WTC11 (cell line): ENCODE measurements at regions not wholly inside any gene's neighbourhood (a gene's known extent, or its start where the extent isn't known, plus 50 kb on each side); places are given as distances from the start of the nearest gene placed in this dataset.

ENCODE experiments used
- ATAC-seq: fragments of 200-7000 bp; cut with Tn5 transposase; 2 replicates; pipeline ENCODE4 v1.10.0; 2021; ENCODE audit warnings: mild to moderate bottlenecking, moderate library complexity
- CTCF ChIA-PET: fragments of 300-600 bp; sonication (Branson Sonifier 250); formaldehyde crosslinking; loops from one replicate; lab custom pipeline; 2021; ENCODE audit warnings: antibody characterized with exemption; lab: Charles Lee
- POLR2A ChIA-PET: fragments of 350-600 bp; sonication (Branson Sonifier 250); formaldehyde crosslinking; loops from one replicate; lab custom pipeline; 2021; ENCODE audit warnings: antibody characterized with exemption; lab: Charles Lee
- DNase-seq: peaks from one replicate; pipeline ENCODE4 v3.0.0; 2021; ENCODE audit warnings: low spot score
- H3K27ac Mint-ChIP-seq: 2 replicates; pipeline ENCODE4 v1.8.0; 2021; ENCODE audit warnings: mixed read lengths
- H3K27me3 Mint-ChIP-seq: 2 replicates; pipeline ENCODE4 v1.8.0; 2021; ENCODE audit warnings: low read depth, mild to moderate bottlenecking, moderate library complexity, mixed read lengths
- H3K36me3 Mint-ChIP-seq: 2 replicates; pipeline ENCODE4 v1.8.0; 2021; ENCODE audit warnings: mixed read lengths
- H3K4me1 Mint-ChIP-seq: 2 replicates; pipeline ENCODE4 v1.8.0; 2022; ENCODE audit warnings: mixed read lengths
- H3K4me3 Mint-ChIP-seq: 2 replicates; pipeline ENCODE4 v1.8.0; 2021; ENCODE audit warnings: mild to moderate bottlenecking, moderate library complexity, mixed read lengths
- H3K9me3 Mint-ChIP-seq: 2 replicates; pipeline ENCODE4 v1.8.0; 2021; ENCODE audit warnings: mixed read lengths
- CBFB ChIP-seq: sonication (generic); formaldehyde crosslinking; IDR thresholded peaks from 2 replicates; pipeline ENCODE4 v1.8.1; 2022; ENCODE audit warnings: mild to moderate bottlenecking, low read depth, missing genetic modification reagents
- CREM ChIP-seq: sonication (generic); formaldehyde crosslinking; IDR thresholded peaks from 2 replicates; pipeline ENCODE4 v1.8.1; 2022; ENCODE audit warnings: mild to moderate bottlenecking, missing genetic modification reagents, moderate library complexity
- FOXJ3 ChIP-seq: sonication (generic); formaldehyde crosslinking; IDR thresholded peaks from 2 replicates; pipeline ENCODE4 v1.9.0; 2021; ENCODE audit warnings: missing genetic modification reagents, mild to moderate bottlenecking, borderline replicate concordance
- FOXP1 ChIP-seq: sonication (generic); formaldehyde crosslinking; IDR thresholded peaks from 2 replicates; pipeline ENCODE4 v1.8.0; 2022; ENCODE audit warnings: missing genetic modification reagents, mild to moderate bottlenecking, moderate library complexity, borderline replicate concordance
- GRHL2 ChIP-seq: fragments of 250-450 bp; sonication (Bioruptor Pico); IDR thresholded peaks from 2 replicates; pipeline ENCODE4 v1.8.0; 2022; ENCODE audit warnings: mild to moderate bottlenecking, moderate library complexity; ENCODE audit not compliant: insufficient replicate concordance, severe bottlenecking
- HMGA2 ChIP-seq: fragments of 250-450 bp; sonication (Bioruptor Pico); IDR thresholded peaks from 2 replicates; pipeline ENCODE4 v1.4.0; 2021; ENCODE audit warnings: mild to moderate bottlenecking, moderate library complexity
- JAZF1 ChIP-seq: fragments of 250-450 bp; sonication (Bioruptor Pico); IDR thresholded peaks from 2 replicates; pipeline ENCODE4 v1.9.0; 2021; ENCODE audit warnings: moderate library complexity, mild to moderate bottlenecking, inconsistent platforms
- MXD4 ChIP-seq: fragments of 250-450 bp; sonication (Bioruptor Pico); IDR thresholded peaks from 2 replicates; pipeline ENCODE4 v1.8.0; 2021; ENCODE audit warnings: mild to moderate bottlenecking, moderate library complexity, borderline replicate concordance
- NR3C1 ChIP-seq: sonication (generic); formaldehyde crosslinking; conservative IDR thresholded peaks from 2 replicates; pipeline ENCODE4 v1.8.1; 2023; ENCODE audit warnings: low read depth, mild to moderate bottlenecking, missing genetic modification reagents
- RORB ChIP-seq: fragments of 250-450 bp; sonication (Bioruptor Pico); IDR thresholded peaks from 2 replicates; pipeline ENCODE4 v1.9.0; 2021; ENCODE audit warnings: mild to moderate bottlenecking
- SMAD4 ChIP-seq: sonication (generic); formaldehyde crosslinking; IDR thresholded peaks from 2 replicates; pipeline ENCODE4 v1.8.0; 2022; ENCODE audit warnings: mild to moderate bottlenecking, missing genetic modification reagents
- SP1 ChIP-seq: sonication (generic); formaldehyde crosslinking; conservative IDR thresholded peaks from 2 replicates; pipeline ENCODE4 v1.8.1; 2022; ENCODE audit warnings: missing genetic modification reagents
- TEAD1 ChIP-seq: sonication (generic); formaldehyde crosslinking; IDR thresholded peaks from 2 replicates; pipeline ENCODE4 v1.8.0; 2022; ENCODE audit warnings: mild to moderate bottlenecking, missing genetic modification reagents
- ZNF138 ChIP-seq: sonication (generic); formaldehyde crosslinking; conservative IDR thresholded peaks from 2 replicates; pipeline ENCODE4 v1.8.1; 2022; ENCODE audit warnings: mild to moderate bottlenecking, moderate library complexity, missing genetic modification reagents
- ZNF317 ChIP-seq: sonication (generic); formaldehyde crosslinking; IDR thresholded peaks from 2 replicates; pipeline ENCODE4 v1.8.1; 2023; ENCODE audit warnings: low read depth, mild to moderate bottlenecking, moderate library complexity, missing genetic modification reagents, borderline replicate concordance
- ZNF416 ChIP-seq: fragments of 250-450 bp; sonication (Bioruptor Pico); IDR thresholded peaks from 2 replicates; pipeline ENCODE4 v1.9.0; 2021; ENCODE audit warnings: mild to moderate bottlenecking, inconsistent platforms
- ZNF423 ChIP-seq: fragments of 250-450 bp; sonication (Bioruptor Pico); IDR thresholded peaks from 2 replicates; pipeline ENCODE4 v2.1.2; 2022; ENCODE audit warnings: mild to moderate bottlenecking, moderate library complexity
- ZNF671 ChIP-seq: fragments of 250-450 bp; sonication (Bioruptor Pico); IDR thresholded peaks from 2 replicates; pipeline ENCODE4 v1.8.0; 2021; ENCODE audit warnings: mild to moderate bottlenecking
- TF ChIP-seq, protein P1 (sequence below): sonication (generic); formaldehyde crosslinking; IDR thresholded peaks from 2 replicates; pipeline ENCODE4 v1.8.1; 2023; ENCODE audit warnings: mild to moderate bottlenecking, missing genetic modification reagents, moderate library complexity
- TF ChIP-seq, protein P2 (sequence below): sonication (generic); formaldehyde crosslinking; IDR thresholded peaks from 2 replicates; pipeline ENCODE4 v1.8.1; 2022; ENCODE audit warnings: low read depth, mild to moderate bottlenecking, moderate library complexity, missing genetic modification reagents, borderline replicate concordance
- TF ChIP-seq, protein P3 (sequence below): sonication (generic); formaldehyde crosslinking; IDR thresholded peaks from 2 replicates; pipeline ENCODE4 v1.8.1; 2022; ENCODE audit warnings: mild to moderate bottlenecking, moderate library complexity, missing genetic modification reagents
- TF ChIP-seq, protein P4 (sequence below): sonication (generic); formaldehyde crosslinking; IDR thresholded peaks from 2 replicates; pipeline ENCODE4 v1.8.1; 2023; ENCODE audit warnings: mild to moderate bottlenecking, missing genetic modification reagents, moderate library complexity
- TF ChIP-seq, protein P5 (sequence below): sonication (generic); formaldehyde crosslinking; IDR thresholded peaks from 2 replicates; pipeline ENCODE4 v1.8.1; 2022; ENCODE audit warnings: missing genetic modification reagents, borderline replicate concordance
- TF ChIP-seq, protein P6 (sequence below): sonication (generic); formaldehyde crosslinking; IDR thresholded peaks from 2 replicates; pipeline ENCODE4 v1.8.1; 2023; ENCODE audit warnings: mild to moderate bottlenecking, missing genetic modification reagents
- TF ChIP-seq, protein P7 (sequence below): sonication (generic); formaldehyde crosslinking; IDR thresholded peaks from 2 replicates; pipeline ENCODE4 v1.8.0; 2023; ENCODE audit warnings: missing genetic modification reagents

DNA sequence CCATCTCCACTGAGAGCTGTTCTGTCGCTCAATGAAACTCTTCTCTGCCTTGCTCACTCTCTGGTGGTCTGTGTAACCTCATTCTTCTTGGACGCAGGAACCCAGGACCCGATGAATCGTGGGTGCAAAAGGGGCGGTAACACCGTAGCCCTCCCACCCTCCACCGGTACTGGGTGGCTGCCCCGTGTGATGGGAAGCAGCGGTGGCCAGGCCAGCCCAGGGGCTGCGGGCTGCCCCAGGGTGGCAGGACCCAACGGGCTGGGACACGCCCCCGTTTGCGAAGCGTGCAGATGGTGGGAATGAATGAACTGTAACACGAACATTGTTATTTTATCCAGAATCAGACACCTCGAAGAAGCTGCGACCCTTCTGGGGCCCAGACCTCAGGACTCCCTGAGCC is 92.3 kb upstream of the BACE2 start:
- CTCF ChIA-PET, result no interaction called here
- Mint-ChIP-seq H3K27me3 (no peaks in the 10 kb centered on the region; the same call in 1 of the 2 replicates), H3K9me3 (no peaks in the 10 kb centered on the region), H3K27ac (no peak overlapping the region), H3K36me3 (no peaks in the 10 kb centered on the region), H3K4me1 (peaks cover 5% of the 10 kb centered on the region), H3K4me3 (no peak overlapping the region)
- POLR2A ChIA-PET, result no interaction called here
- DNase-seq, result no peak
- ATAC-seq, result no peak
- TF ChIP-seq, protein P1, sequence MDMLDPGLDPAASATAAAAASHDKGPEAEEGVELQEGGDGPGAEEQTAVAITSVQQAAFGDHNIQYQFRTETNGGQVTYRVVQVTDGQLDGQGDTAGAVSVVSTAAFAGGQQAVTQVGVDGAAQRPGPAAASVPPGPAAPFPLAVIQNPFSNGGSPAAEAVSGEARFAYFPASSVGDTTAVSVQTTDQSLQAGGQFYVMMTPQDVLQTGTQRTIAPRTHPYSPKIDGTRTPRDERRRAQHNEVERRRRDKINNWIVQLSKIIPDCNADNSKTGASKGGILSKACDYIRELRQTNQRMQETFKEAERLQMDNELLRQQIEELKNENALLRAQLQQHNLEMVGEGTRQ (CRISPR knock-in tag), result no peak

DNA sequence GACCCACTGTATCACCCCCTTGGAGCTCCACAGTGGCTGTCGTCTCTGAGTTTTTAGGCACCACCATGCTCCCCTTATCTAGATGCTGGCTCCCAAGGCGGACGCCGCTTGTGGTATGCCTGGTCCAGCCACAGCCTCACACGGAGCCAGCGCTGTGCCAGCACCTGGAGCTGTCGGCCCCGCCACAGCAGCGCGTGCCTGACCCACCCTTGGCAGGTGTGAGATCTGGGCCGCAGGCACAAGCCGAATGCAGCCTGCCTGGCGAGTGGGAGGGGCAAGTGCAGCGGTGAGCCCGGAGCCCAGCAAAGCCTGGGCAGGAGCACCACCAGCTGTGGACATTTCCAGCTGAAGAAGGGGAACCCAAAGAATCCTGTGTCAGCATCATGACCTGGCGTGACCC is 91.9 kb upstream of the BACE2 start:
- H3K9me3 Mint-ChIP-seq, result peaks cover 1% of the 10 kb centered on the region
- DNase-seq, result no peak
- POLR2A ChIA-PET, result no interaction called here
- H3K4me3 Mint-ChIP-seq, result no peak overlapping the region
- peaks cover 5% of the 10 kb centered on the region for H3K4me1 Mint-ChIP-seq
- CTCF ChIA-PET, result no interaction called here
- no peak for TF ChIP-seq JAZF1 (CRISPR knock-in tag)
- TF ChIP-seq ZNF416 (CRISPR knock-in tag), result no peak
- no peak for TF ChIP-seq SP1 (CRISPR knock-in tag)
- TF ChIP-seq, protein P2, sequence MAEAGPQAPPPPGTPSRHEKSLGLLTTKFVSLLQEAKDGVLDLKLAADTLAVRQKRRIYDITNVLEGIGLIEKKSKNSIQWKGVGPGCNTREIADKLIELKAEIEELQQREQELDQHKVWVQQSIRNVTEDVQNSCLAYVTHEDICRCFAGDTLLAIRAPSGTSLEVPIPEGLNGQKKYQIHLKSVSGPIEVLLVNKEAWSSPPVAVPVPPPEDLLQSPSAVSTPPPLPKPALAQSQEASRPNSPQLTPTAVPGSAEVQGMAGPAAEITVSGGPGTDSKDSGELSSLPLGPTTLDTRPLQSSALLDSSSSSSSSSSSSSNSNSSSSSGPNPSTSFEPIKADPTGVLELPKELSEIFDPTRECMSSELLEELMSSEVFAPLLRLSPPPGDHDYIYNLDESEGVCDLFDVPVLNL, result no peak
- TF ChIP-seq, protein P3, sequence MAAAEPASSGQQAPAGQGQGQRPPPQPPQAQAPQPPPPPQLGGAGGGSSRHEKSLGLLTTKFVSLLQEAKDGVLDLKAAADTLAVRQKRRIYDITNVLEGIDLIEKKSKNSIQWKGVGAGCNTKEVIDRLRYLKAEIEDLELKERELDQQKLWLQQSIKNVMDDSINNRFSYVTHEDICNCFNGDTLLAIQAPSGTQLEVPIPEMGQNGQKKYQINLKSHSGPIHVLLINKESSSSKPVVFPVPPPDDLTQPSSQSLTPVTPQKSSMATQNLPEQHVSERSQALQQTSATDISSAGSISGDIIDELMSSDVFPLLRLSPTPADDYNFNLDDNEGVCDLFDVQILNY (CRISPR knock-in tag), result no peak
- no peak for TF ChIP-seq CBFB
- TF ChIP-seq, protein P4, sequence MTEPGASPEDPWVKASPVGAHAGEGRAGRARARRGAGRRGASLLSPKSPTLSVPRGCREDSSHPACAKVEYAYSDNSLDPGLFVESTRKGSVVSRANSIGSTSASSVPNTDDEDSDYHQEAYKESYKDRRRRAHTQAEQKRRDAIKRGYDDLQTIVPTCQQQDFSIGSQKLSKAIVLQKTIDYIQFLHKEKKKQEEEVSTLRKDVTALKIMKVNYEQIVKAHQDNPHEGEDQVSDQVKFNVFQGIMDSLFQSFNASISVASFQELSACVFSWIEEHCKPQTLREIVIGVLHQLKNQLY (CRISPR knock-in tag), result no peak
- TF ChIP-seq, protein P5, sequence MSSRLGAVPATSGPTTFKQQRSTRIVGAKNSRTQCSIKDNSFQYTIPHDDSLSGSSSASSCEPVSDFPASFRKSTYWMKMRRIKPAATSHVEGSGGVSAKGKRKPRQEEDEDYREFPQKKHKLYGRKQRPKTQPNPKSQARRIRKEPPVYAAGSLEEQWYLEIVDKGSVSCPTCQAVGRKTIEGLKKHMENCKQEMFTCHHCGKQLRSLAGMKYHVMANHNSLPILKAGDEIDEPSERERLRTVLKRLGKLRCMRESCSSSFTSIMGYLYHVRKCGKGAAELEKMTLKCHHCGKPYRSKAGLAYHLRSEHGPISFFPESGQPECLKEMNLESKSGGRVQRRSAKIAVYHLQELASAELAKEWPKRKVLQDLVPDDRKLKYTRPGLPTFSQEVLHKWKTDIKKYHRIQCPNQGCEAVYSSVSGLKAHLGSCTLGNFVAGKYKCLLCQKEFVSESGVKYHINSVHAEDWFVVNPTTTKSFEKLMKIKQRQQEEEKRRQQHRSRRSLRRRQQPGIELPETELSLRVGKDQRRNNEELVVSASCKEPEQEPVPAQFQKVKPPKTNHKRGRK (CRISPR knock-in tag), result no peak
- TF ChIP-seq, protein P6, sequence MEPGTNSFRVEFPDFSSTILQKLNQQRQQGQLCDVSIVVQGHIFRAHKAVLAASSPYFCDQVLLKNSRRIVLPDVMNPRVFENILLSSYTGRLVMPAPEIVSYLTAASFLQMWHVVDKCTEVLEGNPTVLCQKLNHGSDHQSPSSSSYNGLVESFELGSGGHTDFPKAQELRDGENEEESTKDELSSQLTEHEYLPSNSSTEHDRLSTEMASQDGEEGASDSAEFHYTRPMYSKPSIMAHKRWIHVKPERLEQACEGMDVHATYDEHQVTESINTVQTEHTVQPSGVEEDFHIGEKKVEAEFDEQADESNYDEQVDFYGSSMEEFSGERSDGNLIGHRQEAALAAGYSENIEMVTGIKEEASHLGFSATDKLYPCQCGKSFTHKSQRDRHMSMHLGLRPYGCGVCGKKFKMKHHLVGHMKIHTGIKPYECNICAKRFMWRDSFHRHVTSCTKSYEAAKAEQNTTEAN (CRISPR knock-in tag), result no peak
- no peak for TF ChIP-seq FOXP1 (CRISPR knock-in tag)
- no peak for TF ChIP-seq HMGA2 (CRISPR knock-in tag)
- no peak for TF ChIP-seq SMAD4 (CRISPR knock-in tag)
- no peaks in the 10 kb centered on the region for H3K27me3 Mint-ChIP-seq
- no peak for ATAC-seq
- no peak overlapping the region for H3K27ac Mint-ChIP-seq
- no peaks in the 10 kb centered on the region for H3K36me3 Mint-ChIP-seq

DNA sequence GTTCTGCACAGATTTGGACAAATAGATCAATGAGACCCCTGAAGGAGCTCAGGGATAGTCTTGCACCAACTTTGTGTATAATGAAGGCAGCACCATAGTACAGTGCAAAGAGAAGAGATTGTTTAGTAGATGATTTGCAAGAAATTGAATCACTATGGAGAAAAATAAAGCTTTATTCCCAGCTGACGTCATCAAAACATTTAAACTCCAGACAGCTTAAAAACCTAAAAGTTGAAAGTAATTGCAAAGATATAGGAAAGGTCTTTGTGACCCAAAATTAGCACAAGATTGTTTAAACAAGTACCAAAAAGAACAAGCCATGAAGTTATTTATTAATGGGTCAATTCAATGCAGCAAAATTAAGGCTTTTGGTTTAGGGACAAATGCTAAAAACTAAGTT is 88.8 kb upstream of the BACE2 start:
- Mint-ChIP-seq H3K4me1 (no peaks in the 10 kb centered on the region), H3K36me3 (no peaks in the 10 kb centered on the region), H3K27me3 (no peaks in the 10 kb centered on the region), H3K9me3 (peaks cover 16% of the 10 kb centered on the region), H3K4me3 (no peak overlapping the region), H3K27ac (no peak overlapping the region)
- ATAC-seq (no peak), DNase-seq (no peak)
- POLR2A ChIA-PET, result no interaction called here
- CTCF ChIA-PET, result interaction anchor here (1.2 kb wide), 1 partner anchor 10 kb away, joined by 6 read pairs; no protein-coding TSS in a partner anchor
- TF ChIP-seq ZNF671 (CRISPR knock-in tag) (no peak), FOXJ3 (CRISPR knock-in tag) (no peak), GRHL2 (no peak), ZNF423 (CRISPR knock-in tag) (no peak), CREM (CRISPR knock-in tag) (no peak), MXD4 (no peak), ZNF317 (no peak), ZNF138 (no peak), SP1 (CRISPR knock-in tag) (no peak), NR3C1 (CRISPR knock-in tag) (no peak), RORB (no peak), TEAD1 (CRISPR knock-in tag) (no peak)
- TF ChIP-seq, protein P3 (CRISPR knock-in tag), result no peak
- TF ChIP-seq, protein P7, sequence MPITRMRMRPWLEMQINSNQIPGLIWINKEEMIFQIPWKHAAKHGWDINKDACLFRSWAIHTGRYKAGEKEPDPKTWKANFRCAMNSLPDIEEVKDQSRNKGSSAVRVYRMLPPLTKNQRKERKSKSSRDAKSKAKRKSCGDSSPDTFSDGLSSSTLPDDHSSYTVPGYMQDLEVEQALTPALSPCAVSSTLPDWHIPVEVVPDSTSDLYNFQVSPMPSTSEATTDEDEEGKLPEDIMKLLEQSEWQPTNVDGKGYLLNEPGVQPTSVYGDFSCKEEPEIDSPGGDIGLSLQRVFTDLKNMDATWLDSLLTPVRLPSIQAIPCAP (CRISPR knock-in tag), result no peak
- TF ChIP-seq, protein P4 (CRISPR knock-in tag), result no peak
